HG03575 (cell line): ENCODE measurements at regions not wholly inside any gene's neighbourhood (a gene's known extent, or its start where the extent isn't known, plus 50 kb on each side); places are given as distances from the start of the nearest gene placed in this dataset.

Experiments
- ATAC-seq: cut with Tn5 transposase; IDR thresholded peaks from one replicate; pipeline ENCODE4 v1.9.1; 2021; ENCODE audit not compliant: unreplicated experiment, insufficient number of reproducible peaks, low FRiP score; ENCODE audit errors: extremely low read depth

GRCh38 chr2:128534688-128535392 is 216.2 kb upstream of the HS6ST1 start:
- no peak for ATAC-seq

GRCh38 chr2:128535953-128536352 is 217.3 kb upstream of the HS6ST1 start:
- ATAC-seq: no peak

GRCh38 chr2:128536925-128537620 is 218.4 kb upstream of the HS6ST1 start:
- no peak for ATAC-seq

DNA sequence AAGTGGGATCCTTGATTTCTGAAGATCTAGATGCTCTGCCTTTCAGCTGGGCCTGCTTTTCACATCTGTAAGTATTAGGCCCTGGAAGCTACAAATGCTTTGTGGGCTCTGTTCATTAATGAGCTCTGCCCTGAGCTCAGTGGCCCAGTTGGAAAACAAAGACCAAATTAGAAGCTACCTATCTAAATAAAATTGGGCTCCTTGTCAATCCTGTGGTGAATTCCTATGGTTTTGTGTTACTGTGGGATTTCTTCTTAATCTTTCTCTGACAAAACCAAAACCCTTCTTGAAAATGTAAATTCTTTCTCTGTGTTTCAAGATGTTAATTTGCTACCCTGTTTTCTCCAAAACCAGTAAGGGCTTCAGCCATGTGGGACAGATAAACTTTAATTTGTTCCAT is 219.0 kb upstream of the HS6ST1 start:
- ATAC-seq: no peak

- no peak for ATAC-seq
These were observed 219.7 kb upstream of the HS6ST1 start for GRCh38 chr2:128538396-128538795.

- no peak for ATAC-seq
These were observed 222.0 kb upstream of the HS6ST1 start for GRCh38 chr2:128540670-128541069.

GRCh38 chr2:128541448-128541847 is 222.8 kb upstream of the HS6ST1 start:
- no peak for ATAC-seq

DNA sequence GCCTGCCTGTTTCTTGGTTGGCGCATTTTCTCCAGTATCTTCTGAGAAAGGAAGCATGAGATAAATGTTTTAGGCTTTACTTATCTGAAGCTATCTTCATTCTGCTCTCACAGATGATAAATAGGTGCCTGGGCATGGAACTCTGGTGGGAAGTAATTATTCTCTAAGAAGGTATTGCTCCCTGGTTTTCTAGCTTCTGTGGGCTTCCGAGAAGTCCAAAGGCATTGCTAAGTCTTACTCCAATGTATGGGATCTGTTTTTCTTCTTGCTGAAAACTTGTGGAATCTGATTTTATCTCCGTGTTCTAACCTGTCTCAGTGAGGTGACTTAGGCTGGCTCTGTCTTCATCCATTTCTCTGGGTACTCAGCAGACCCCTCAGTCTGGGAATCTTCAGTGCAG is 224.4 kb upstream of the HS6ST1 start:
- ATAC-seq: no peak

- no peak for ATAC-seq
These were observed 225.0 kb upstream of the HS6ST1 start for GRCh38 chr2:128543646-128544045.

GRCh38 chr2:128544321-128545037 is 225.8 kb upstream of the HS6ST1 start:
- ATAC-seq: no peak

DNA sequence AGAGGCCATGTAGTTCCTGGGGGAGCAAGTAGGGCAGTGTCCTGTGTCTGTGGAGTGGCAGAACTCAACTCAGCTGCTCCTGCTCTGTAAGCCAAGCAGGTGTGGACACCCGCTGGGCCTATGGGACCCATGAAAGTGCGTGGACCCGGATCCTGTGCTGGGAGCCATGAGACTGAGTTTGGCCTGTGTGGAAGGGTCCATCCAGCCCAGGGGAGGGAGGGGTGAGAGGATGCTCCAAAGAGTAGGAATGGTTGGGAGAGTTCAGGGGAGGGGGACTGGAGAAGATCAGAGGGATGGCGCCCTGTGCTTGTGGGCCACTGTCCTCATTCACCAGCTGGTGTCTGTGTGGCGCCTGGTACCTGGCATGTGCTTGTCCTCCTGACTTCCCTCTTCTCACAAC is 226.4 kb upstream of the HS6ST1 start:
- no peak for ATAC-seq

- no peak for ATAC-seq
These were observed 227.2 kb upstream of the HS6ST1 start for GRCh38 chr2:128545829-128546228.

- ATAC-seq: no peak
These were observed 229.0 kb upstream of the HS6ST1 start for GRCh38 chr2:128547667-128548066.

DNA sequence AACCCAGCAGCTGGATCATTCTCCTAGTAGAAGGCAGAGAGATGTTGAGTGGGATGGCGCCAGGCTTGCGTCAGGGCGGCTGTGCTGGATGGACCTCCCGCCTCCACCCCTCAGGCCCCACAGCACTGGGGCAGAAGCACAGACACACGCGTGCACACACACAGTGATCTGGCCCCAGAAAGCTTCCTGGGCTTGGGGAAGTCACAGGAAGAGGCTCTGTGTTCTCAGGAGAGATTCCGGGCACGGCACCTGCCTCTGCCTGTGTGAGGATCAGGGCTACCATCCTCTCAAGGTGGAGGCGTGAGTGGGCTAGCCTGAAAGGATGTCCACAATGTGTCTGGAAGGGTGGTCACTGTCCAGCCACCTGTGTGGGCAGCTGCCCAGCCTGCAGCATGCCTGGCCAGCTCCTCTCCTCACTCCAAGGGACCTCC is 229.8 kb upstream of the HS6ST1 start:
- ATAC-seq: no peak

DNA sequence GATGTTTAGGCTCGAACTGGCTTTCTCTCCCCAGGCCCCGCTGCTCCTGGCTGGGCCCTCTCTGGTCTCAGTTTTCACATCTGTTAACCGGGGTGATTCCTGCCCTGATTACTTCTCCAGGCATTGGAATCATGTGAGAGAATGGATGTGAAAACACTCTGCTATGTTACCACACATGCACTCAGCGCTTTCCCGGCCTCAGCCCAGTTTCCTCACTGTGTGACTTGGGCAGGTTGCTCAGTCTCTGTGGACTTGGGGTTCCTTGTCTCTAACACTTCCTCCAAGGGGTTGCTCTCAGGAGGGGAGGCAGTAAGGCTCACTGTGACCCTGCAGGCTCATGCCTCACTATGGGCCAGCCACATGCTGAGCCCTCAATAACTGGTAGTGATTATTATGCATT is 230.4 kb upstream of the HS6ST1 start:
- no peak for ATAC-seq

DNA sequence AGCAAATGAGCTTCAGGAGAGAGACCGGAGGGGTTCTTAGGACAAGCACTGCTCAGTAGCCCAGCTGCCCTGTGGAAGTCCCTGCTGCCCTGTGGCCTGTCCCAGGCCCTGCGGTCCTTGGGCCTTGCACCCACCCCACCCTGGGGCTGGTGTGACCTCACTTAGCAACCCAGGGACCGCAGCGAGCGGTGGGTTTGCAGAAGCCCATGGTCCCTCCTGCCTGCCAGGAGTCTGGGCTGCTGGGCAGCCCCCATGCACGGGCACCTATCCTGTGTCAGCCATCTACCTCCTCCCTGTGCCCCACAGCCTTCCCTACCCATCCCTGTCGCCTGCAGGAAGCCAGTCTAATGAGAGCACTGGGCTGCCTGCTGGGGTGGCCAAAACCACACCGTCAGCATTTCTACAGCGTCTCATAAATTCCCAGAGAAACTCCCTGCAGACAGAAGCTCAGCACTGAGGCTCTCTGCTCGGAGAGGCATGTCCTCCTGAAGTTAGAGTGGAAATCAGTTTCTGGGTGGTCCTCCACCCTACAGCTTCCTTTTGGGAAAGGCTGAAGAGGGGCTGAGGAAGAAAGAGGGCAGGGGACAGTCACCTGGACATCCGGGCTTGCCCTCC is 231.1 kb upstream of the HS6ST1 start:
- ATAC-seq: no peak

DNA sequence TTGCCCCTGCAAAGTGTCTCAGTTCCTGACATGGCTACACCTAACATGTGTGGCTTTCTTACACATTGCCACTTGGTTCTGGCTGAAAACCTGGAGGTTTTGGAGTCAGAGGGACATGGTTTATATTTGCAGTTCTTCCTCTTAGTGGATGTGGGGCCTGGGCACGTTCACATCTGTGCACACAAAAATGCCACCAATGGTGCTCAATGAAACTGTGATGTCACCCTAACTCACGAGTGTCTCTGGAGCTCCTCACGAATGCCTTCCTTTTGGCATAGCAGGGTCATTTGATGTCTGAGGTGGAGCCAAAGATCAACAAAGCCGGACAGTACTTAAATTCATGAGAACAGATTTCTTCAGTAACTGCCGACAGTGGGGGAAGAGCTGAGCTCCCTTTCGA is 231.7 kb upstream of the HS6ST1 start:
- no peak for ATAC-seq

- no peak for ATAC-seq
These were observed 232.2 kb upstream of the HS6ST1 start for GRCh38 chr2:128550801-128551416.

GRCh38 chr2:128551435-128551834 is 232.8 kb upstream of the HS6ST1 start:
- ATAC-seq: no peak
